GM18505 (cell line): ENCODE measurements at regions not wholly inside any gene's neighbourhood (a gene's known extent, or its start where the extent isn't known, plus 50 kb on each side); places are given as distances from the start of the nearest gene placed in this dataset.

Source experiments
- ATAC-seq: cut with Tn5 transposase; IDR thresholded peaks from one replicate; pipeline ENCODE4 v1.9.1; 2021; ENCODE audit not compliant: unreplicated experiment
- POLR2A ChIP-seq: IDR thresholded peaks from 4 replicates; pipeline ENCODE4 v1.6.1; 2011; ENCODE audit warnings: borderline replicate concordance; ENCODE audit not compliant: insufficient read depth, insufficient read length; ENCODE audit errors: extremely low read depth

GRCh38 chr18:47461977-47462376 lies 210.5 kb upstream of the SKOR2 start:
- ATAC-seq: no peak
- TF ChIP-seq POLR2A: no peak

GRCh38 chr18:47461406-47461948 lies 210.0 kb upstream of the SKOR2 start:
- ATAC-seq: no peak
- no peak for TF ChIP-seq POLR2A

GRCh38 chr18:47458483-47458882 lies 207.0 kb upstream of the SKOR2 start:
- no peak for TF ChIP-seq POLR2A
- no peak for ATAC-seq

- ATAC-seq: no peak
- TF ChIP-seq POLR2A: no peak
Observed at GRCh38 chr18:47457614-47458013, 206.2 kb upstream of the SKOR2 start.

- ATAC-seq: no peak
- TF ChIP-seq POLR2A: no peak
Observed at GRCh38 chr18:47453038-47453437, 201.6 kb upstream of the SKOR2 start.

GRCh38 chr18:47448956-47449355 lies 197.5 kb upstream of the SKOR2 start:
- ATAC-seq: no peak
- TF ChIP-seq POLR2A: no peak

- TF ChIP-seq POLR2A: no peak
- ATAC-seq: no peak
Observed at GRCh38 chr18:47441914-47442313, 190.5 kb upstream of the SKOR2 start.

GRCh38 chr18:47438001-47438400 lies 186.5 kb upstream of the SKOR2 start:
- no peak for TF ChIP-seq POLR2A
- no peak for ATAC-seq

GRCh38 chr18:47436871-47437270 lies 185.4 kb upstream of the SKOR2 start:
- TF ChIP-seq POLR2A: no peak
- ATAC-seq: no peak

- no peak for TF ChIP-seq POLR2A
Observed at GRCh38 chr18:47434214-47434746, 182.8 kb upstream of the SKOR2 start.

GRCh38 chr18:47427923-47428637 lies 176.6 kb upstream of the SKOR2 start:
- no peak for TF ChIP-seq POLR2A
- ATAC-seq: no peak

More at GRCh38 chr18:47434214-47434746, 182.8 kb upstream of the SKOR2 start:
- ATAC-seq: no peak

GRCh38 chr18:47427072-47427471 lies 175.6 kb upstream of the SKOR2 start:
- TF ChIP-seq POLR2A: no peak
- no peak for ATAC-seq

GRCh38 chr18:47425365-47425764 lies 173.9 kb upstream of the SKOR2 start:
- no peak for TF ChIP-seq POLR2A
- no peak for ATAC-seq

GRCh38 chr18:47422524-47422923 lies 171.1 kb upstream of the SKOR2 start:
- no peak for ATAC-seq
- no peak for TF ChIP-seq POLR2A
